GM21619 (cell line): ENCODE measurements at regions not wholly inside any gene's neighbourhood (a gene's known extent, or its start where the extent isn't known, plus 50 kb on each side); places are given as distances from the start of the nearest gene placed in this dataset.
"Not testable (repeated sequence)": the region's sequence is repeated elsewhere in the genome, so short reads cannot be mapped to it uniquely, and the experiment has no call there.

Experiments used
- ATAC-seq: cut with Tn5 transposase; IDR thresholded peaks from one replicate; pipeline ENCODE4 v1.9.1; 2021; ENCODE audit not compliant: unreplicated experiment

- ATAC-seq, result no peak
Observed at GRCh38 chr12:25682421-25682820, 129.3 kb upstream of the LMNTD1 start.

GRCh38 chr12:25684070-25684469 is 131.0 kb upstream of the LMNTD1 start:
- ATAC-seq, result no peak

- no peak for ATAC-seq
Observed at GRCh38 chr12:25686351-25686750, 133.3 kb upstream of the LMNTD1 start.

GRCh38 chr12:25687226-25687625 is 134.1 kb upstream of the LMNTD1 start:
- ATAC-seq, result no peak

- not testable (repeated sequence) for ATAC-seq
Observed at GRCh38 chr12:25688851-25689250, 135.8 kb upstream of the LMNTD1 start.

GRCh38 chr12:25689996-25690501 is 137.0 kb upstream of the LMNTD1 start:
- ATAC-seq, result no peak

- ATAC-seq, result no peak
Observed at GRCh38 chr12:25690996-25691864, 138.1 kb upstream of the LMNTD1 start.

GRCh38 chr12:25691865-25692114 is 138.7 kb upstream of the LMNTD1 start:
- no peak for ATAC-seq

- ATAC-seq, result no peak
Observed at GRCh38 chr12:25692115-25693035, 139.3 kb upstream of the LMNTD1 start.

GRCh38 chr12:25694072-25694471 is 141.0 kb upstream of the LMNTD1 start:
- ATAC-seq, result no peak

GRCh38 chr12:25695574-25695973 is 142.5 kb upstream of the LMNTD1 start:
- ATAC-seq, result no peak

- ATAC-seq, result no peak
Observed at GRCh38 chr12:25698772-25699171, 145.7 kb upstream of the LMNTD1 start.

GRCh38 chr12:25699454-25699853 is 146.4 kb upstream of the LMNTD1 start:
- no peak for ATAC-seq

GRCh38 chr12:25701290-25701689 is 148.2 kb upstream of the LMNTD1 start:
- no peak for ATAC-seq

GRCh38 chr12:25702553-25702952 is 149.5 kb upstream of the LMNTD1 start:
- ATAC-seq, result no peak

- no peak for ATAC-seq
Observed at GRCh38 chr12:25705261-25705660, 152.2 kb upstream of the LMNTD1 start.

GRCh38 chr12:25706646-25707045 is 153.6 kb upstream of the LMNTD1 start:
- ATAC-seq, result not testable (repeated sequence)

GRCh38 chr12:25707056-25707455 is 154.0 kb upstream of the LMNTD1 start:
- no peak for ATAC-seq

- no peak for ATAC-seq
Observed at GRCh38 chr12:25708661-25709060, 155.6 kb upstream of the LMNTD1 start.

GRCh38 chr12:25710128-25710527 is 157.0 kb upstream of the LMNTD1 start:
- ATAC-seq, result no peak

GRCh38 chr12:25710938-25711605 is 158.0 kb upstream of the LMNTD1 start:
- not testable (repeated sequence) for ATAC-seq
